SU-DHL-6 (cell line): ENCODE measurements at regions not wholly inside any gene's neighbourhood (a gene's known extent, or its start where the extent isn't known, plus 50 kb on each side); places are given as distances from the start of the nearest gene placed in this dataset.

Experiments
- H2AFZ ChIP-seq: fragments of 200-600 bp; sonication (generic); 2 replicates; pipeline ENCODE4 v1.6.1; 2014; ENCODE audit warnings: low read depth, mild to moderate bottlenecking, moderate library complexity, mixed read lengths, antibody characterized with exemption, low read length; ENCODE audit not compliant: severe bottlenecking
- H3F3A ChIP-seq: fragments of 200-600 bp; shearing (Covaris generic); 2 replicates; pipeline ENCODE4 v1.6.0; 2016; ENCODE audit warnings: antibody characterized with exemption, mild to moderate bottlenecking; ENCODE audit not compliant: insufficient read depth
- H3K27ac ChIP-seq: fragments of 200-600 bp; sonication (generic); 2 replicates; pipeline ENCODE4 v1.5.1; 2016; ENCODE audit warnings: low read depth, mild to moderate bottlenecking, low read length, moderate library complexity, mixed read lengths
- H3K27me3 ChIP-seq: fragments of 200-600 bp; sonication (generic), shearing (Covaris generic); 2 replicates; pipeline ENCODE4 v1.6.0; 2014; ENCODE audit warnings: mild to moderate bottlenecking, low read length
- H3K36me3 ChIP-seq: fragments of 200-600 bp; sonication (generic); 2 replicates; pipeline ENCODE4 v1.6.1; 2014; ENCODE audit warnings: mild to moderate bottlenecking, low read length, mixed read lengths
- H3K4me2 ChIP-seq: fragments of 300-600, 200-600 bp; shearing (Covaris generic), sonication (generic); 2 replicates; pipeline ENCODE4 v1.6.0; 2014; ENCODE audit warnings: low read length, low read depth, mild to moderate bottlenecking; ENCODE audit not compliant: poor library complexity, severe bottlenecking
- H3K4me3 ChIP-seq: fragments of 200-600 bp; sonication (generic); 2 replicates; pipeline ENCODE4 v1.5.1; 2014; ENCODE audit warnings: antibody characterized with exemption, low read length, mild to moderate bottlenecking, mixed read lengths; ENCODE audit not compliant: insufficient read depth, poor library complexity, severe bottlenecking
- H3K79me2 ChIP-seq: fragments of 200-600 bp; sonication (generic); 2 replicates; pipeline ENCODE4 v1.6.1; 2014; ENCODE audit warnings: mild to moderate bottlenecking, low read length, moderate library complexity; ENCODE audit not compliant: insufficient read depth
- H3K9ac ChIP-seq: fragments of 200-600 bp; sonication (generic); 2 replicates; pipeline ENCODE4 v1.7.0; 2014; ENCODE audit warnings: mild to moderate bottlenecking, low read length
- H3K9me2 ChIP-seq: fragments of 200-600 bp; sonication (generic); replicated peaks from 2 replicates; pipeline ENCODE4 v1.6.1; 2014; ENCODE audit warnings: low read length; ENCODE audit not compliant: insufficient read depth
- H3K9me3 ChIP-seq: fragments of 200-600 bp; sonication (generic); 2 replicates; pipeline ENCODE4 v1.6.1; 2014; ENCODE audit warnings: low read length, mixed read lengths; ENCODE audit not compliant: insufficient read depth
- H4K20me1 ChIP-seq: fragments of 200-600 bp; sonication (generic); 2 replicates; pipeline ENCODE4 v1.6.1; 2014; ENCODE audit warnings: low read depth, mild to moderate bottlenecking, antibody characterized with exemption, low read length, moderate library complexity, mixed read lengths
- CTCF ChIP-seq: fragments of 200-600 bp; sonication (generic); IDR thresholded peaks from one replicate; pipeline ENCODE4 v1.5.1; 2017; ENCODE audit warnings: antibody characterized with exemption, mild to moderate bottlenecking, low read length, moderate library complexity; ENCODE audit not compliant: insufficient read depth, poor library complexity, severe bottlenecking
- EZH2phosphoT487 ChIP-seq: fragments of 200-600 bp; sonication (generic), shearing (Covaris generic); conservative IDR thresholded peaks from 2 replicates; pipeline ENCODE4 v1.6.1; 2018; ENCODE audit warnings: mild to moderate bottlenecking, antibody characterized with exemption, low read length, moderate library complexity, mixed read lengths

GRCh38 chr9:99365233-99365980 is 143.3 kb downstream of the SEC61B start:
- H3K79me2 ChIP-seq, result no peaks in the 10 kb centered on the region
- TF ChIP-seq CTCF (no peak), EZH2phosphoT487 (no peak)
- H4K20me1 ChIP-seq, result no peaks in the 10 kb centered on the region
- no peaks in the 10 kb centered on the region for H3K9me3 ChIP-seq
- H2AFZ ChIP-seq, result no peak overlapping the region
- H3F3A ChIP-seq, result no peaks in the 10 kb centered on the region
- no peak overlapping the region for H3K4me2 ChIP-seq
- H3K9me2 ChIP-seq, result no peaks in the 10 kb centered on the region
- no peaks in the 10 kb centered on the region for H3K36me3 ChIP-seq
- H3K4me3 ChIP-seq, result no peak overlapping the region
- no peaks in the 10 kb centered on the region for H3K27me3 ChIP-seq
- H3K9ac ChIP-seq, result no peak overlapping the region
- H3K27ac ChIP-seq, result no peak overlapping the region

GRCh38 chr9:99366183-99366582 is 144.1 kb downstream of the SEC61B start:
- no peaks in the 10 kb centered on the region for H3K36me3 ChIP-seq
- TF ChIP-seq CTCF, result no peak
- no peak for TF ChIP-seq EZH2phosphoT487
- H3K9me3 ChIP-seq, result no peaks in the 10 kb centered on the region
- H3K79me2 ChIP-seq, result no peaks in the 10 kb centered on the region
- H4K20me1 ChIP-seq, result no peaks in the 10 kb centered on the region
- no peaks in the 10 kb centered on the region for H3K9me2 ChIP-seq
- no peak overlapping the region for H3K27ac ChIP-seq
- no peak overlapping the region for H3K4me3 ChIP-seq
- H2AFZ ChIP-seq, result no peak overlapping the region
- no peak overlapping the region for H3K9ac ChIP-seq
- H3F3A ChIP-seq, result no peaks in the 10 kb centered on the region
- no peak overlapping the region for H3K4me2 ChIP-seq
- H3K27me3 ChIP-seq, result no peaks in the 10 kb centered on the region

- H3K27me3 ChIP-seq, result no peaks in the 10 kb centered on the region
Measured at GRCh38 chr9:99366621-99367020, 144.5 kb downstream of the SEC61B start.

More at GRCh38 chr9:99366621-99367020, 144.5 kb downstream of the SEC61B start:
- Histone ChIP-seq H3K4me3 (no peak overlapping the region), H3K9me3 (no peaks in the 10 kb centered on the region), H3K27ac (no peak overlapping the region), H3K9ac (no peak overlapping the region), H2AFZ (no peak overlapping the region), H3F3A (no peaks in the 10 kb centered on the region), H3K4me2 (no peak overlapping the region), H3K9me2 (no peaks in the 10 kb centered on the region), H3K36me3 (no peaks in the 10 kb centered on the region), H3K79me2 (no peaks in the 10 kb centered on the region), H4K20me1 (no peaks in the 10 kb centered on the region)
- TF ChIP-seq EZH2phosphoT487 (no peak), CTCF (no peak)
